ENCODE measurements at regions not wholly inside any gene's neighbourhood (a gene's known extent, or its start where the extent isn't known, plus 50 kb on each side); places are given as distances from the start of the nearest gene placed in this dataset.
A peak's percentile ranks its signal among the peaks of the same experiment; 100 is the strongest.

DNA sequence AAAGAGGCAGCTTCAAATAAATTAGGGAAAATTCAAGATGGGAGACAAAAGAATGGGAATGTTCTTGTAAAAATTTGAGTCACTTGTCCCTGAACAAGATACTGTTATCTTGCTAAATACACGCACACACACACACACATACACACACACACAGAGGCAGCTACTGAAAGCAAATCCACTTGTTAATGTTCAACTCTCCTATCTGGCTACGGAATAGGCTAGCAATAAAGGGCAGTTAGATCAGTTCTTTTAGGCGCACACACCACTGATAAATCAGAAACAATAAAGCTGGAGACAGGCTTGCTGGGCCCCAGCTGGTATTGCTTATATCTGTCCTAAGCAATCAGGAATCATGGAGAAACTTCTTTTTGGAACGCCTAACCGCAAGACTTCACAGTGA is 461.6 kb downstream of the BCL11A start:
- DNase-seq: no peak

DNA sequence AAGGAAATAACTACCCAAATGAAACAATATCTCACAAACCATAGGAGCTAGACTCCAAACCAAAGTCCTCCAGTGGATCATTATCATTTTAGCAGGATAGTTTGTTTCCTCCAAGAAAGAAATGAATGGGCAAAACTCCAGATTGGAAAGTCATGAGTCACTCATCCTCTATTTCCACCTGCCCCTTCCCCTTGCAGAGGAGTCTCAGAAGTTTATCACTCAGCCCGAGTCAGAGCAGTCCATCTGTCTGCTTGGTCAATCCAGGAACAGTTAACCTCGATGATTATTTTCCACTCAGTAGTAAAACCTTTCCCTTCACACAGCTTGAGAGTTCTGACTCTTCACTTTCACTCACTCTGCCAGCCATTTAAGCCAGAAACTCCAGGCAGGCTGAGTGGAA is 462.2 kb downstream of the BCL11A start:
- DNase-seq: no peak

DNA sequence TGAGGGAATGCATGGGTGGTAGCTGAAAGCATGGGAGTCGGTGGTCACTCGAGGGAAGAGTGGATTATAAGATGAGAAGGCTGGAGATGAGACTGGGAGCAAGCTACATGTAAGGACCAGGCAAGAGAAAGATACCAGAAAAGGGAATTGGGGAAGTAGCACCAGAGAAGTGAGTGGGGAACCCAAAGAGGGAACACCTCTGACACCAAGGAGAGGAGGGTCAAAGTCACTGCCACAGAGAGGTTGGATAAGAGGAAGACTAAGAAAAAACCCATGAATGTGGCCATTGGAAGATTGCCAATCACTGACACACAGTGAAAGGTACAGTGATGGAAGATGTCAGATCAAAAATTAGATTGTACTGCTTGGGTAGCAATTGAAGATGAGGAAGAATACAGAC is 473.9 kb downstream of the BCL11A start:
- DNase-seq: no peak

DNA sequence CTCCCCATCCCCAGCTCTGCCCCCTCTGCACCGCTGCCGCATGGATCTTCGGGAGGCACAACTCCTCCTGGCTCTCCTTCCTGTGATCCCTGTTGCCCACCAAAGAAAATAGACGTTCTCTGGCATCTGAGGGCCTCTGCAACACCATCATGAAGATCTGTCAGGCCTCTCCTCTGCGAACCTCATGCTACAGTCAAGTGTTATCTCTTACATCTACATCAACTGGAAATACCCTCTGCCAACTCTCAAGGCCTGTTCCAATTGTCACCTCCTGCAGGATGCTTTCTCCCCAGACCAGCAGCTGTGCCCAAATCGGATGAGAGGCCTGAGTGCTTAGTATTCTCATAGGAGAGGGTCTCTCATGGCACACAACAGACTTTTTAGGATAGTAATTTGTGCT is 478.4 kb downstream of the BCL11A start:
- no peak for DNase-seq

DNA sequence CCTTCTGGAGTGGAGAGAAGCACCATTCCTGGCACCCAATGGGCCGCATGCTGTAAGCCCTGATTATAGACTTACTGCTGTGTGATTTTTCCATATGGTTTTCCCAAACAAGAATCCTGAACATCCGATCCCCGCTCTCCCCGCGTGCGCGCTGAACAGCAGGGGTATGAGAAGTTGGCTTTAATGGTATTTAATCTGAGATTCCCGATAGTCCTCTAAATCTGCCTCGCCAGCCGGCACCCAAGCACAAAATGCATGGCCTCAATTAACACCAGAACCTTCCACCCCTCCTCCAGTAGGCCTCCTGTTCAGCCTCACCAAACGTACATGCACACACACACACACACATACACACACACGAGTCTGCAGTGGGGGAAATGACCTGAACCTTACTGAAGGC is 480.3 kb downstream of the BCL11A start:
- DNase-seq: no peak

DNA sequence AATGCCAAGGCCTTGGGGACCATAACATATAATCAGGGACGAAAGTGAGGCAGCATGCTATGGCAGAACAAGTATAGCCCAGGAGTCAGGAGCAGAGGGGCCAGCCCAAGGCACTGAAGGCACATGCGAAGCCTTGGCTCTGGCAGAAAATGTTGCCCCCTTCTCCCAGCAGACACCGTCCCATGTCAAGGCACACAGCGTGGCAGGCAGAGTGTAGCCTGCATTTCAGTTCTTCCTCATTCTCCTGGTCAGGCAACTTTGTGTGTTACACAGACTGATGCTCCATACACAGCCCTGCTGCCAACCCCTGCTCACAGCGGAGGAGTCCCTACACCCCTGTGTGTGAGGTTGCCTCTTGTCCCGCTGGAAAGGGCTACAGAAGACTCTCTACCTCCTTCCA is 480.8 kb downstream of the BCL11A start:
- no peak for DNase-seq

DNA sequence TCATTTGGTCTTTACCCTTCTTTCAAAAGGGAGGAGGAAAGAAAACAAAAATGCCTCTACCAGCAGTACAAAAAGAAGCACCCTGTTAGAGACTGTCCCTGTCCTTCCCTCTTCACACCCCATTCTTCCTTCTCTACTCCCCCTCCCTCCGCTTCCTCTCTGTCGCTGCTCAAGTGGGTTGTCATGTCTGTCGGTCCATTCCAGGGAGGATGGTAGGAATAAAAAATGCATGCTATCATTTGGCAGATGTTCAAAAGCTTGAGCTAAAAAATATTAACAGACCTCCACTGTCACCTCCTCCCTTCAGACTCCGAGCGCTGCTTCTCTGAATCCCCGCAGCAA is 482.0 kb downstream of the BCL11A start:
- no peak for DNase-seq

DNA sequence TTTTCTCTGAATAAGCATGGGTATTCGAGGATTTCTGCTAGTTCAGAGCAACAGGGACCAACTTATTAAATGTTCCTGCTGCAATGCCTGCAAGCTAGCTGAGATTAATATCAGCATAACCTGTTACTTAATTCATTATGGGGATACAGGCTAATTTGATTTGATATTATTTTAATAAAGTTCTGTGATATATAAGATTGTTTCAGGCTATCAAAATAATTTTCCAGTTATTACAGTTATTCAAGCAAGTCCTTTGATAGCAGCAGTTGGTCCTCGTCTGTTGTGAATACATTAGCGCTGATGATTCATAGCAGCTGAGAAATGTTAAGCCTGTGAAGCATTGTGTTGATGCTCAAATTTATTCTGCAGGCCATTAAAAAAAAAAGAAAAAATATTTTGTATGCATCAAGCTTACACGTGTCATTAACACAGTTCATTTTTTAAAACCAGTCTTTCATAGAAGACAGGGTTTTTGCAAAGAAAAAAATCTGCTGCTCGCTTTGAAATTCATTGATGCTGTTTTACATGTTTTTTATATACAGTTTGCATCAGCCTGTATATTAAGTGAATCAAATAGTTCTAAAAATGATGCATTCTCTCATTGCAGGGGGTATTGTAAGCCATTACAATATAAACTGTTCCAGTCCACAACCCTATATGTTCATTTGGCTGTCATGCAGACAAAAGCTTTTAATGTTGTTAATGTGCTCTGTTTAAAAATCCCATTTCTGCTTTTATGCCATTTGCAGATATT is 482.5 kb downstream of the BCL11A start:
- DNase-seq: no peak

DNA sequence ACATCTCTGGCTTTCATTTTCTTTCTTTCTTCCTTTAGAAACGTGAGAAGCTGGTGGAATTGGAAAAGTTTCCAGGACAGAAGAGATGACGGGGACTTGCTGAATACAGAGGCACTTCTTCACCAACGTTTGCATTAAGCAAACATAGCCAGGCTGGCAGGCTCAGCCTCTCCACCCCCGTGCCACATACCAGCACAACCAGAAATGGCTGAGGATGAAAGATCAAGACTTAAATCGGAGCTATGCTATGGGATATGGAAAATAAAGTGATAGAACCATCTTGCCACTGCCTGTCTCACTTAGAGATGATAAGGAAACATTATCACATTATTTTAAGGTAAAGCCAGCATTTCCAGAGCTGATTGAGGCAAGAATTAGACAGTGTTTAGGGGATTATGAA is 483.3 kb downstream of the BCL11A start:
- peak; percentile 32 for DNase-seq

DNA sequence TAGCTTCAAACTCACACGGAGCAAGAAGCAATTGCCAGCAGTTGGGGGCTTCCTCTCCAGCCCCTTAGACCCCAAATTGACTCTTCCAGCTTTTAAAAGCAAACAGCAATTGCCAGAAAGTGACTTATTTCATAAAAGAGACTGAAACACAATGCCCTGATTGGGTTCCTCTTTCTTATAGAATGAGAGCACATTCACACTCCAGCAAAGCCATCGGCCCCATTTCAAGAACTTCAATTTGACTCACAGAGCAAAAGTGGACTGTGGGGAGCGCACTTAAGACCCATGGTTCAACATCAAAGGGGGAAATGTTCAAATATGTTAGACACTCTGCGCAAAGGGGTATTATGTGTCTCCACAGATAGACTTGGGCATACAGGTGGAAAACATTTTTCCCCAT is 484.7 kb downstream of the BCL11A start:
- no peak for DNase-seq

DNA sequence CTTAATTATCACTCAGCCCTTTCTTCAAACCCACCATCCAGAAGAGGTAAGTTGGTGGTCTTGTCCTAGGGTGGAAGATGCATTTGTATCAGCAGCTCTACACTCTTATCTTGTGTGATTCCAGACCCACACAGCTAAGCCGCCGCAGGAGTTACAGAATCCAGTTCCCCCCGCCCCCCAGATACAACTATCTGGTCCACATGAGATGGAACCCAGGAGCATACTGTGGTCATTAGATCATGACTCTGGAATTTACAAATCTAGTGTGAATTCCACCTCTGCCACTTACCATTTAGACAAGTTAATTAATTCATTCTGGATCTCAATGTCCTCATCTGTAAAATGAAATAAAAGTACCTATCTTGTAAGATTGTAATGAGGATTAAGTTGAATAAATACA is 486.4 kb downstream of the BCL11A start:
- DNase-seq: no peak

DNA sequence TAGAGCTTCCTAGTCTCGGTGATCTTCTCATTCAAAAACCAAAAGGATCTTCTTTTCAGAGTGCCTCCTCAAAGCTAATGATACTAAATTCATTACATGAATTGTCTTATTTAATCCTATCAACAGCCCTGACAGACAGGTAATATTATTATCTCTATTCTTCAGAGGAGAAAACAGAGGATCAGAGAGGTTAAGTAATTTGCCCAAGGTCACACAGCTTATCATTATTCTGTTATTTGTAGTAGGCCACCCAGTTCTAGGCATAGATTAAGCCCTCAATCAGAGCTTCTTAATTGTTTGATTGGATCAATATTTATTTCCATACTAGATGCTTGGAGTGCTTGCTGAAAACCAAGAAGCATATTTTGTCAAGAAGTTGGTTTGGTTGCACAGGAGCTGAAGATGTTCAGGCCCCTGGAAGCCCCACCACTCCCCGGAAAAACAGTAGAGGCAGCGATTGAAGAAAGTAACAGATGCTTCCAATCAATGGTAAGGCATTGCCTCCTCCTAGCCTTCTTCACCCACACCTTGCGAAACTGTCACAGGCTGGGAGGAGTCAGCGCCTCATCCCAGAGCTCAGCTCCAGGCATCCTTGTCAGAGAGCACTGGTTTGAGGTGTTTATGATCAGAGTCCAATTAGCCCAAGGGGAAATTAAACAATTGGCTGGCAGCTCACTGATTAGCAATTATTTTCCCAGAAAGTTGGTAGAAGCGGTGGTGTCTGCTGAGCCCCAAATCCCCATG is 487.2 kb downstream of the BCL11A start:
- DNase-seq: no peak

DNA sequence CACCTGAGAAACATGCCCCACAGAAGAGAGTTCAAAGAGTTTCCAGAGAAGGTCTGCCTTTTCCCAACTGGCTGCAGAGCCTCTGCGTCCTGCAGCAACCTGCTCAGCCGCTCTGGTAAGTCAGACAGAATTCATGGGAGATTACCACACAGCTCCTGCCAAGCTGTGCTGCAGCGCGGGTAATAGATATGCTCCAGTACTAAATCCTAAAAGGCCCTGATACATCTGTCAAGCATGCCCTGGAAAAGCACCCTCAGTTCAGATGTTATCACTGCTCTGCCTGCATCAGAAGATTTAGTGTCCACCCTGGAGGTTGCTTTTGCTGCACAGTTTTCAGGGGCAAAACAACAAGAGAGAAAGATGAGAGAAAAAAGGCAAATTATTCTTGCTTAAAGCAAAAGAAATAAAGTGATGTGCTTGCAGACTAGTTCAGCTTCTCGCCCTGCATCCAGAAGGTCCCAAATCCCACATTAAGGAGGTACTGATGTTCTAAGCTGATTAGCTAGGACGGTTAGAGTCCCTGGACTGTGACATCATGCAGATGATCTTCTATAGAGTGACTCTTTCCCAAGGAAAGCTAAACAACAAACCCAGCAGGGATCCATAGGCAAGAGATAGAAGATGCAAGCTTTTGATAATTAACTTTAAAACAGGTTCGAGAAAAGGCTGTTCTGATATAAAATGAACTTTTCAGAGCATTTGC is 488.6 kb downstream of the BCL11A start:
- DNase-seq: no peak

DNA sequence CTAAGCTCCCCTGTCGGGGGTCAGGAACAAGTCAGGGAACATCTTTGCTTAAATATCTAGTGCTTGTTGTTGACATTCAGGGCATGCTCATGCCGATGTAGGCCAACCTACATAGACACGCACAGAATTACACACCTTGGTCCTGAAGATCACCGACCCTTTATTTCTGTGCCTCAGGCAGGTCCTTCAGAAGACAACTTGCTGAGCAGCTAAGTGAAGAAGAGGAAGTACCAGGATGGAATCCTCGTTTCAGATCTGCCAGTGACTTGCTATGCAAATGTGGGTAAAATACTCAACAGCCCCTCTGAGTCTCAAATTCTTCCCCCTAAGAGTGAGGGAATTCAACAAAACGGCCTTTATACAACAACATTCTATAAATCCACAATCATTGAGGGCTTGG is 494.7 kb downstream of the BCL11A start:
- DNase-seq: no peak

DNA sequence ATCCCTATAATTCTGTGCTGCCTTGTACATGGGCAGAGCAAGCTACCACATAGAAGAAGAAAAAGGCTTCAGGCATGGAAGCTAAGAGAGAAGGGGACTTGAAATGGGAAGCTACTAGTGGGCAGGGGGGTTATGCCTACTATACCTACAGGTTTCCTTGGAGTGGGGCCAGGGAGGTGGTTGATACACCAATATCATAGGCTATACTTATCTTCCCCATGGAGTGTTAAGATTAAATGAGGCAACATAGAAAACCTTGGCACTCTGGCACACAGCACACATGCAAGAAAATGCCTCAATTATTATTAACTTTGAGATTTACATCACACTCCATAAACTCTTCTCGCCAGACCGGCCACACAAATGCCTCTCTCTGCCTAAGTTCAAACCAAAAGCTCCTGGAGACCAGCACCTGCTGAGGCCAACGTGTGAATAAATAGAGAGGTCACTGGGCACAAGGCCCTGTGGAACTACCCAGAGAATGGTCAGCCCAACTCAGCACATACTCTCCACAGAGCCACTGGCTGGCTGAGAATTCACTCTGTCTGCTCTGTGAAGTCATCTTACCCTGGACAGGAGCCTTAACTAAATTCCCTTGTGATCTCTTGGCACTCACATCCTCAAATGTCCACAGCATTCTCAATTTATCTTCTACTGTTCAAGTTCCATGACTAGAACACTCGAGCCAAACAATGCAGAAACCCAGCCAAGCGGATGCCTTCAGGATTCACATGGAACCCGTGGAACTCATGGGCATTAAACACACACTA is 498.7 kb downstream of the BCL11A start:
- no peak for DNase-seq

DNA sequence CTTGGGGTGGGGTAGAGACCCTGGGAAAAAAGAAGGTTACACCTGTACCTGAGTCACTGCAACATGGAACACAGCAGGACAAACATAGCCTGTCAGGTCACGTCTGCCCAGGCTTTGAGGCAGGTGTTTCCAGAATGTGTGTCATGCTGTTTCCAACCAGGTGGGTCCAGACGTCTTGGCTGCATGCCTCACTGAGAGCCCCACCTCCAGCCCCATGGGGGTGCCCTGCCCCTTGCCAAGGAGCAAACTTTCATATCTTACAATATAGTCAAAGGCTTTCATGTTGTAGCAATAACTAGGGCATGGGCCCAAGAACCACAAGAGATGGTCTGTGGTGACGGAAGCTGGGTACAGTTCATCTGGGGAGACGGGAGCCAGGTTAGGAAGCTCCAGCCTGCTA is 499.7 kb downstream of the BCL11A start:
- no peak for DNase-seq

DNA sequence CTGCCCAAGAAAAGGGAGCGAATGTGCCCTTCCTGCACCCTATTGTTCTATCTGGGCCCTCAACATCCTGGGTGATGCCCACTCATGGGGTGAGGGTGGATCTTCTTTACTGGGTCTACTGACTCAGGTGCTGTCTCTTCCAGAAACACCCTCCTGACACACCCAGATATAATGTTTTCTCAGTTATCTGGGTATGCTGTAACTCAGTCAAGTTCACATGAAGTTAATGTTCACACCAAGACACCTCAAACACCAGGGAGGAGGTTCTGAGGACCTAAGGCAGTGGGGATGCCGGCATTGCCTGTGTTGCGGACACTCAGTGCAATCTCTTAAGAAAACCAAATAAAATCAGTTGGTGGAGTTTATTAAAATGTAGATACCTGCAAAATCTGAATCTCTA is 500.9 kb downstream of the BCL11A start:
- no peak for DNase-seq

DNA sequence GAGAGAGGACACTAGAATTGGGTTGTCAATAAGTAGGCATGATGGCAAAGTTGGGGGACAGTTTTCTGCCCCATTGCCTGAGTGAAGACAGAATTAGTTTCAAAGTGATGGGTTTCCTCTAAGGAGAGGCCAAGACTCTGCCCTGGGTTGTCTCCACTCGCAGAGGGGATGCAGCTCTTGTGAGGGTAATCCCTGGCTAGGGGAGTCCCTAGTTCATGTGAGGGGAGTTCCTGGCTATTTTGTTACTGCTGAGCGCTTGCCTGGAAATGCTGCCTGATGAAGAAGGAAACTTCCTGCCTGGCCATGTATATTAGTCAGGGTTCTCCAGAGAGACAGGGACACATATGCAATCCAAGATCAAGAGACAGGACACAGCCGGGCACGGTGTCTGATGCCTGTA is 501.5 kb downstream of the BCL11A start:
- no peak for DNase-seq

DNA sequence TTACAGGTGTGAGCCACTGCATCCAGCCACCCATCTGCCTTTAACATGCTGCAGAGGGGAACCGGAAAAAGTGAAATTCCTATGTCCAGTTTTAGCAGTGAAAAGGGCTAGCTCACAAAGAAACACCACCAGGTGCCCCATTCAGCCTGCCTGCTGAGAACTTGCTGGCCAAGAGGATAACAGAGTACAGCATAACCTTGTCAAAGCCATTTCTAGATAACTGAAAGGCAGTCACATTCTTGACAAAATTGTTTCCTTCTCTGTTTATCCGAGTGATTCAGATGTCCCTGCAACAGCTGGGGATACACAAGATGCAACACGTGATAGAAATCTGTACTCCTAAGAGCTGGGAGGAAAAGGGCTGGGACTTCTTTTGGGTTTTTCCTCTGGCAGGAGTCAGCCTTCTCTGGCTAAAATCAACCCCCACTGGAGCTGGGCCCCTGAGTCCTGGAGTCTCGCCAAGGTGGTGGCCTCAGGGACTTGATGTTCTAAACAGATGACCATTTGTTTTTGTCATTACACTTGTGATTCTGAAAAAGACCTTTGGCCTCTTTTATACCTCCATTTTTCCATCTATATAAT is 505.4 kb downstream of the BCL11A start:
- DNase-seq: no peak

DNA sequence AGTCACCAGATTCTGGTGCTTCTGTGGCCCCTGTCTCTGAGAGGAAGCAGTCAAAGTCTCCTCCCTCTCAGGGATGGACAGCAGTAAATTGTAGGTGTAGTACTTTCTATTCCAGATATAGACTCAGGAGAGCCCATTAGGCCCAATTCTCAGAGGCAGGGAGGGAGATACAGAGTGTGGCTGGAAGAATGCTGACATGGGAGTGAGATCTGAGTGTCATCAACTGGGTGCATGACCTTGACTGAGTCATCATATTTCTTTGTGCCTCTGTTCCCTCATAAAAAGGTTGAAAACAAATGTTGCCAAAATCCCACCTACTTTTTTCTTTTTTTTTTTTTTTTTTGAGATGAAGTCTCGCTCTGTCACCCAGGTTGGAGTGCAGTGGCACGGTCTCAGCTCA is 506.1 kb downstream of the BCL11A start:
- no peak for DNase-seq

DNA sequence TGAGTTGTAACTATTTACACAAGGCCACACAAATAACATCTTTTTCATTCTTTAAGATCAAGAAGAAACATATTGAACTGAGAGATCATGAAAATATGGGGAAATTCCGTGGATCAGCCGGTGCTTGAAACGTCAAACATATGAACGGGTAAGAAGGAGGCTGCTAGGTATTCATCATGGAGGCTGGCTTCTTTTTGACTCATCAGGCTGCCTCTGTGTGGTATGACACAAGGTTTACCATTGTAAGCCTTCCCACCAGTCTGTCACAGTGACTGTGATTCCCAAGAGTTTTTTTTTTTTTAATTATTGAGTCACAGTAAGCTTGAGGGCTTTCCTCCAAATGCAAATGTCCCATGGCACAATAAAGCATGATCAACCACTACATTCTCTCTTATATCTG is 506.9 kb downstream of the BCL11A start:
- DNase-seq: no peak

DNA sequence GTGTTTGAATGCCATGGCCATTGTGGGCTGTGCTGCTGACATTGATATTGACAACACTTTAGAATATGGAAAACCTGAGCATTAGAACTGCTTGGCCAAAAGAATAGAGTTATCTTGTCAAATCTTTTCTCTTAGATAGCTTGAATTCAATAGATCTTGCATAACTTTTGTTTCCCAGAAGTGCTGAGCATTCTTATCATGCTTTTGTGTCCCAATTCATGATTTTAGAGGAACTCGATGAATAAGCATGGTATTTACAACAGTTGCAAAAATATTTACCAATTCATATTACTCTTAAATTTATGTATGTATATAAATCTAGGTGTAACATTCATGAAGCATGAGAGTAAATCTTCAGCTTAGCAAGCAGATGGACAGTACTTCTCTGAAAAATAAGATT is 508.0 kb downstream of the BCL11A start:
- DNase-seq: no peak

DNA sequence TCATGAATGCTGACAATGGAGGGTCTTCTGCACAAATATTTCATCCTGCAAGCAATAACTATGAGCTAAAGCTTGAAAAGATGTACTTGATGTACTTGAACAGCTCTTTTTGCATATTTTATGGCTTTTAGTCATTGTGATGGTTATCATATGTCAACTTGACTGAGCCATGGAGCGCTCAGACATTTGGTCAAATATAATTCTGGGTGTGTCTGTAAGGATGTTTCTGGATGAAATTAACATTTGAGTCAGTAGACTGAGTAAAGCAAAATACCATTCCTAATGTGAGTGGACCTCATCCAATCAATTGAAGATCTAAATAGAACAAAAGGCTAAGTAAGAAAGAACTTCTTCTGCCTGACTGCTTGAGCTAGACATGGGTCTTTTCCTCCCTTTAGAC is 509.0 kb downstream of the BCL11A start:
- DNase-seq: no peak
